Brain microvascular endothelial cell (primary cell): ENCODE measurements at regions not wholly inside any gene's neighbourhood (a gene's known extent, or its start where the extent isn't known, plus 50 kb on each side); places are given as distances from the start of the nearest gene placed in this dataset.

Experiments used
- DNase-seq: peaks from one replicate; pipeline ENCODE4 v3.0.0-alpha.2; 2020
- H3K27ac ChIP-seq: fragments of 250-450 bp; sonication (Bioruptor Pico); 2 replicates; pipeline ENCODE4 v1.5.1; 2020; ENCODE audit warnings: mild to moderate bottlenecking, moderate library complexity
- H3K27me3 ChIP-seq: fragments of 250-450 bp; sonication (Bioruptor Pico); replicated peaks from 2 replicates; pipeline ENCODE4 v1.5.1; 2020; ENCODE audit warnings: mild to moderate bottlenecking
- H3K36me3 ChIP-seq: fragments of 250-450 bp; sonication (Bioruptor Pico); replicated peaks from 2 replicates; pipeline ENCODE4 v1.5.1; 2020; ENCODE audit warnings: mild to moderate bottlenecking
- H3K4me3 ChIP-seq: 2 replicates; pipeline ENCODE4 v1.5.1; 2011; ENCODE audit warnings: low read depth, mild to moderate bottlenecking, control low read depth, low read length, moderate library complexity
- in situ Hi-C: cut with HindIII; loops from 2 replicates; pipeline ENCODE4 v1.10.0; 2017; ENCODE audit warnings: low sequenced_read_pairs, low pct_ligation_motif_present
- TF ChIP-seq, protein P1 (sequence below): IDR thresholded peaks from 2 replicates; pipeline ENCODE4 v1.5.1; 2011; ENCODE audit warnings: low read depth, mild to moderate bottlenecking, moderate library complexity, low read length, control low read depth, inconsistent platforms; ENCODE audit errors: missing control alignments

DNA sequence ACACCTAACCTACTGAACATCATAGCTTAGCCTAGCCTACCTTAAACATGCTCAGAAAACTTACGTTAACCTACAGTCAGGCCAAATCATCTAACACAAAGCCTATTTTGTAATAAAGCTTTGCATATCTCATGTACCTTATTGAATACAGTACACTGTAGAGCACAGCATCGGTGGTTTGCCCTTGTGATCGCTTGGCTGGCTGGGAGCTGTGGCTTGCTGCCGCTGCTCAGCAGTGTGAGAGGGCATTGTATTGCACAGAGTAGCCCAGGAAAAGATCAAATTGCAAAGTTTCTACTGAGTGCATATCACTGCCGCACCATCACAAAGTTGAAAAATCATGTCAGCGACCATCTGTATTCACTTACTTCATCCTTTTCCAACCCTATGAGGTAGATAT lies 62.3 kb upstream of the NCK2 start:
- TF ChIP-seq, protein P1, sequence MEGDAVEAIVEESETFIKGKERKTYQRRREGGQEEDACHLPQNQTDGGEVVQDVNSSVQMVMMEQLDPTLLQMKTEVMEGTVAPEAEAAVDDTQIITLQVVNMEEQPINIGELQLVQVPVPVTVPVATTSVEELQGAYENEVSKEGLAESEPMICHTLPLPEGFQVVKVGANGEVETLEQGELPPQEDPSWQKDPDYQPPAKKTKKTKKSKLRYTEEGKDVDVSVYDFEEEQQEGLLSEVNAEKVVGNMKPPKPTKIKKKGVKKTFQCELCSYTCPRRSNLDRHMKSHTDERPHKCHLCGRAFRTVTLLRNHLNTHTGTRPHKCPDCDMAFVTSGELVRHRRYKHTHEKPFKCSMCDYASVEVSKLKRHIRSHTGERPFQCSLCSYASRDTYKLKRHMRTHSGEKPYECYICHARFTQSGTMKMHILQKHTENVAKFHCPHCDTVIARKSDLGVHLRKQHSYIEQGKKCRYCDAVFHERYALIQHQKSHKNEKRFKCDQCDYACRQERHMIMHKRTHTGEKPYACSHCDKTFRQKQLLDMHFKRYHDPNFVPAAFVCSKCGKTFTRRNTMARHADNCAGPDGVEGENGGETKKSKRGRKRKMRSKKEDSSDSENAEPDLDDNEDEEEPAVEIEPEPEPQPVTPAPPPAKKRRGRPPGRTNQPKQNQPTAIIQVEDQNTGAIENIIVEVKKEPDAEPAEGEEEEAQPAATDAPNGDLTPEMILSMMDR, result no peak
- H3K27me3 ChIP-seq, result no peaks in the 10 kb centered on the region
- H3K36me3 ChIP-seq, result no peaks in the 10 kb centered on the region
- H3K27ac ChIP-seq, result no peak overlapping the region
- DNase-seq, result no peak
- in situ Hi-C loops, result no loop called here
- H3K4me3 ChIP-seq, result no peak overlapping the region

DNA sequence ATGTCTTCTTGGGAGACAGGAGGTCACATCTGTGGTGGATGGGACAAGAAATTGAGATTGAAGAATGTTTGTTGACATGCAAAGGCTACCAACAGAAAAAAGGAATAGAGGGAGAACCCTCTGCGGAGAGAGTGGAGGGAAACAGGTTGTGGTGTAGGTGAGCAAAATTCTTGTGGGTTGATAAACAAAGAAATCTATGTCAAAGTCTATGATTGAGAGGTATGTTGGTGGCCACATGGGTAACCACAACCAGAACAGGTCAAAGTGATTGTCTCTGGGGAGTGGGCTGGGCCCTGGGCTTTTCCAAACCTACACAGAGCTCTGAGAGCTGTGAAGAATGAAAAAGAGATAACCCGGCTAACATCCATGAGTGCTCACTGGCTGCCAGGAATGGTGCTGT lies 62.8 kb upstream of the NCK2 start:
- no peak for DNase-seq
- no peaks in the 10 kb centered on the region for H3K36me3 ChIP-seq
- no peak overlapping the region for H3K27ac ChIP-seq
- TF ChIP-seq, protein P1, result no peak
- no peaks in the 10 kb centered on the region for H3K27me3 ChIP-seq
- H3K4me3 ChIP-seq, result no peak overlapping the region
- in situ Hi-C loops, result no loop called here

DNA sequence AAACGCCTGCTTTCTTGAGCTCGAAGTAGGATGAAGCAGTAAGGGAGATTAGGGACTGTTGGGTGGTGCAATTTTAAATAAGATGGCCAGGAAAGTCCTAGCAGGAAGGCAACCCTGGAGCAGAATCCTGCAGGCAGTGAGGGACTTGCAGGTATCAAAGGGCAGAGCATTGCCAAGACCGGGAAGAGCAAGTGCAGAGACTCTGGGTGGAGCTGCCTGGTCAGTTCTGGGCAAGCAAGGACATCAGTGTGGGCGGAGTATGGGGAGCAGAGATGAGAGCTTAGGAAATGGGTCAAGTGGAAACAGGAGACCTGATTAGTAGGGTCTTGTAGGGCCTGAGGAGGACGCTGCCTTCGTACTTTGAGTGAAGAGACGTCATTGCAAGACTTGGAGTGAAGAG lies 64.4 kb upstream of the NCK2 start:
- Histone ChIP-seq H3K36me3 (no peaks in the 10 kb centered on the region), H3K4me3 (no peak overlapping the region), H3K27ac (no peak overlapping the region), H3K27me3 (no peaks in the 10 kb centered on the region)
- in situ Hi-C loops, result no loop called here
- TF ChIP-seq, protein P1, result no peak
- no peak for DNase-seq

DNA sequence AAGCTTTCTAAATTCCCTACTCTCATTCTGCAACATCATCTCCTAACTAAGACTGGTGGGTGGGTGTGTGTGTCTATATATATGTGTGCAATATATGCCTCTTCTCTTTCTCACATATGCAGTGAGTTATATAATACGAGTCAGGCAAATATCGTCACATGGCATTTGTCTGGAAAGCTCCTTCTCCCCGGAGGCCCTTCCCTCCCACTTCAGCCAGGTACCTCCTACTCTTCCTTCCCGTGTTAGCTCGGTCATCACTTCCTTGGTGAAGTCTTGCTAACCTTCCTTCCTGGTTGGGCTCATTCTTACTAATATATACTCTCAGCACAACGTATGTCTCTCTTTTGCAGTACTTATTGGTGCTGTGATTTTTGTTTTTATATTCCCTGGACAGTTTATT lies 66.4 kb upstream of the NCK2 start:
- TF ChIP-seq, protein P1, result no peak
- Histone ChIP-seq H3K4me3 (no peak overlapping the region), H3K27ac (no peak overlapping the region), H3K36me3 (no peaks in the 10 kb centered on the region), H3K27me3 (no peaks in the 10 kb centered on the region)
- no peak for DNase-seq
- in situ Hi-C loops, result no loop called here

DNA sequence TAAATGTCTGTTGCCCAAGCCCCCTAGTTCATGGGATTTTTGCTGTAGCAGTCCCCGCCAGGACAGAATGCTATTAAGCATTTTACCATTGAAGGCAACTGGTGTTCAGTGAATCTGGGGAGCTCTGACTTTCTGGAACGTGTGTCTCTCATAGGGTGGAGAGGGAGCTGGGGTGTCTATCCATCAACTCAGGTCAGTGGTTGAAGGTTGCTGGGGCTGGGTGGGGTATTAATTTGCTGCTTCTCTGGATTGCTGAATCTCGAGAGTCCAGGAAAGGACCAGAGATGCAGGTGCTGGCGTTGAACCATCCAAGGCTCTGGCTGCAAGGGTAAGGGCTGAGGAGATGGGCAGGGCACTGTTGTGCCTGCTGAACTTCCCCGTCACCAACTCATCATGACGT lies 66.8 kb upstream of the NCK2 start:
- Histone ChIP-seq H3K4me3 (no peak overlapping the region), H3K27me3 (no peaks in the 10 kb centered on the region), H3K36me3 (no peaks in the 10 kb centered on the region), H3K27ac (no peak overlapping the region)
- TF ChIP-seq, protein P1, result no peak
- in situ Hi-C loops, result no loop called here
- no peak for DNase-seq

DNA sequence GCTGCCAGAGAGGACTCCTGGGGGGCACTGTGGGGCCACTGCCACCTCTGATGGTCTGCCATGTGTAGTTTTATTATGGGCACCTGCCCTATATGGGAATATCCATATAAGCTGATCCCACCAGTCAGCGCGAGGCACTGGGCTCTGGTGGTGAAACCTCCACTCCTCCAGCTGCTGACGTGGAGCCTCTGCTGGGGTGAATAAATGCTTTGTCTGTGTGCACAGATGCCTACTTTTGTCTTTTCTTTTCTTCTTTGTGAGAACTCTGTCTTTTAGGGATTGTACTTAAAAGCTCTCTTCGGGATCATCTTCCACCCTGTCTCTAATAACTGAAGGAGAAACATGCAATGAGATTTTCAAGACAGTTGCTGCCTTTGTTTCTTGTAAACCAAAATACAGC lies 68.9 kb upstream of the NCK2 start:
- Histone ChIP-seq H3K4me3 (no peak overlapping the region), H3K36me3 (no peaks in the 10 kb centered on the region), H3K27me3 (no peaks in the 10 kb centered on the region), H3K27ac (no peak overlapping the region)
- in situ Hi-C loops, result no loop called here
- DNase-seq, result no peak
- TF ChIP-seq, protein P1, result no peak
